Fibroblast of peridontal ligament (primary cell): ENCODE measurements at regions not wholly inside any gene's neighbourhood (a gene's known extent, or its start where the extent isn't known, plus 50 kb on each side); places are given as distances from the start of the nearest gene placed in this dataset.
"Not testable (repeated sequence)": the region's sequence is repeated elsewhere in the genome, so short reads cannot be mapped to it uniquely, and the experiment has no call there.

Experiments
- DNase-seq: peaks from one replicate; pipeline ENCODE4 v3.0.0-alpha.2; 2010; ENCODE audit errors: extremely low read depth

GRCh38 chr7:156590212-156590611 is 50.4 kb upstream of the RNF32 start:
- no peak for DNase-seq

DNA sequence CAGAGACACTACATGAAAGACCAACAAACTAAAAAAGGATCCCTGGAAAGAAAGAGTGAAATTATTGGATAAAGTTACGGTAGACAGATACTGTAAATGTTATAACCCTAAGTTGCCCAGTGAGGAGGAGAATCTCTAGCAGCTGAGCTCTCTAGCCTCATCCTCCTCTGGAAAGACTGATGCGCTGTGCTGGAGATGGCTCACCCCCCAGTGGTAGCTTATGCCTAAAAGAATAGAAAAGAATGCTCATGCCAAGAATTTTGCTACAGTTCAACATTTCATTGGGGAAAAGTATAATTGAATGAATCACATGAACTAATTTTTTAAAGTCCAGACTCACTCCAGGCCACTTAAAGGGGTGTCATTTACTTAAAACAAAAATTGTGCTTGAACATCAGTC is 50.8 kb upstream of the RNF32 start:
- no peak for DNase-seq

GRCh38 chr7:156585926-156586325 is 54.6 kb upstream of the RNF32 start:
- DNase-seq, result no peak

GRCh38 chr7:156585025-156585648 is 55.4 kb upstream of the RNF32 start:
- no peak for DNase-seq

DNA sequence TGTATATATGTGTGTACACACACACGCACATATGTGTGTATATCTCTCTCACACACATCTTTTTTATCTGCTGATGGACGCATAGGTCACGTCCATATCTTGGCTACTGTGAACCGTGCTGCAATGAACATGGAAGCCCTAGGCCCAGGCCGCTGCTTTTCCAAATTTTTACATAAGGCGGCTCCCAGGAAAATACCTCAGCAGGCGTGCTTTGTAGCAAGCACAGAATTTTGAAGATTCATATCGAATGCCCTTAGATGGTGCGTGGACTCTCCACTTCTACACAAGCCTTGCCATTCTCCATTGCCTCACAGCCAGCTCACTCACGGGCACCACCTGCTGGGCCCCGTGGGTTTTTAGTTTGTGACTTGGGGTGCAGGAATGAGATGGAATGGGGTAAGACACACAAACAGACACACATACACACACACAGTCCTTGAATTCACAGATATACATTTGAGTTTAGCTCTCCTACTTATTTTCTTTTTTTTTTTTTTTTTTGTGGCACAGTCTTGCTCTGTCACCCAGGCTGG is 57.9 kb upstream of the RNF32 start:
- DNase-seq, result no peak

DNA sequence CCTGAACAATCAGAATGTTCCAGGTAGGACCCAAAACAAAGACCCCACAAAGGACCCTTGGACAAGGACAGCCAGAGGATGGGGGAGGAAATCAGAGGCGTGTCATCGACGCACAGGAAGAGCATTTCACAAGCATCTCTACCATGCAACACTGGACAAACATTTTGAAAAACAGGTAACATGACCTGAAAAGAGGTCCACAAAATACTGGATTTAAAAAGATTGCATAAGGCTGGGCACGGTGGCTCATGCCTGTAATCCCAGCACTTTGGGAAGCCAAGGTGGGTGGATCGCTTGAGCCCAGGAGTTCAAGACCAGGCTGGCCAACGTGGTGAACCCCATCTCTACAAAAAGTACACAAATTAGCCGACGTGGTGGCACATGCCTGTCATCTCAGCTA is 60.5 kb upstream of the RNF32 start:
- DNase-seq, result no peak

- DNase-seq, result no peak
These were observed 61.0 kb upstream of the RNF32 start for GRCh38 chr7:156579566-156579965.

GRCh38 chr7:156578978-156579430 is 61.6 kb upstream of the RNF32 start:
- DNase-seq, result no peak

DNA sequence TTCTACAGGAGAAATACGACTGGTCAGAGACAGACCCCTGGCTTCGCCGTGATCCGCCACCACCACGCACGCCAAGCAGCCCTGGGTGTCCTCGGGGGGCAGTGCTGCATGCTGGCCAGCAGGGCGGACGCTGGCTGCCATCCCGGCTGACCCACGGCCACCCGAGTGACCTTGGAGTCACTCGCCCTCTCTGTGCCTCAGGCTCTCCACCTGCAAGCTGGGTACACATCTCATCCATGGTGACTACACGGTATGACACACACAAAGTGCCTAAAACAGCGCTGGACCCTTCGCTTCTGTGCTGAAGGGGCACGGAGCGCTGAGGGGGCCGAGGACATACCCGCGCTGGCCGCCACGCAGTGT is 62.0 kb upstream of the RNF32 start:
- no peak for DNase-seq

DNA sequence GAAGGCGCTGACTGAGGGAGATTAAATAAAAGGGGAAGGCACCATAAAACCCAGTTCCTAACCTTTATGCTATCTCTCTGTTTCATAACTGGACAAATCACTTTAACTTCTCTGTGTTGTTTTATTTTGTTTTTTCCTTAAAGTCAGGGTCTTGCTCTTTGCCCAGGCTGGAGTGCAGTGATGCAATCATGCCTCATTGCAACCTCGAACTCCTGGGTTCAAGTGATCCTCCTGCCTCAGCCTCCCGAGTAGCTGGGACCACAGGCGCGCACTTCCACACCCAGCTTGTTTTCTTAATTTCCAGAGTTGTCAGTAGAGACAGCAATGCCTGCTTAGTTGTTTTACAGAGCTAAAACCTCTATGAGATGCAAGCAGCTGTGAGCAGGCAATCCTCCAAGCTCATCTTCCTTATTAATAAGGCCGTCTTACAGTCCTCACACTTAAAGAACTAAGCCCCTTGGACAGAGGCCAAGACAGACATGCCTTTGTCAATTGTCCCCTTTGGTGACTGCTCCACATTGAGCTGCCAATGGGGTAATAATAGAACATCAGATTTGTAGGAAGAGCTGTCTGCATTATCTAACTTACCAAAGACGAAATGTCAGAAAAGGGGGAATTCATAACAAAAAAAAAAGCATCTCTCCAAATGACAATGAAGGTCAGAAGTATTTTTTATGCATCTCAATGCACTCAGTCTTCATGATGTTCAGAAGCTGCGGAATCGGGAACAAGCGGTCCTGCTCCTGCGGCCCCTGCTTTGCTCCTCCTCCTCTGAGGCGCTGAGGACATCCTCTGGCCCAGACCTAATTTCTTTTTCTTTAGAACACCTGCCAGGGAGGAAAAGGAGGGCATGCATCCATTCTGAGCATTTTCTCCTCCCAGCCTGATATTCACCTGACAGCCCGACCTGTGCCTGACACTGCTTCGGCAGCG is 62.7 kb upstream of the RNF32 start:
- no peak for DNase-seq

GRCh38 chr7:156576216-156577058 is 64.1 kb upstream of the RNF32 start:
- no peak for DNase-seq

- DNase-seq, result no peak
These were observed 72.3 kb upstream of the RNF32 start for GRCh38 chr7:156568258-156568657.

DNA sequence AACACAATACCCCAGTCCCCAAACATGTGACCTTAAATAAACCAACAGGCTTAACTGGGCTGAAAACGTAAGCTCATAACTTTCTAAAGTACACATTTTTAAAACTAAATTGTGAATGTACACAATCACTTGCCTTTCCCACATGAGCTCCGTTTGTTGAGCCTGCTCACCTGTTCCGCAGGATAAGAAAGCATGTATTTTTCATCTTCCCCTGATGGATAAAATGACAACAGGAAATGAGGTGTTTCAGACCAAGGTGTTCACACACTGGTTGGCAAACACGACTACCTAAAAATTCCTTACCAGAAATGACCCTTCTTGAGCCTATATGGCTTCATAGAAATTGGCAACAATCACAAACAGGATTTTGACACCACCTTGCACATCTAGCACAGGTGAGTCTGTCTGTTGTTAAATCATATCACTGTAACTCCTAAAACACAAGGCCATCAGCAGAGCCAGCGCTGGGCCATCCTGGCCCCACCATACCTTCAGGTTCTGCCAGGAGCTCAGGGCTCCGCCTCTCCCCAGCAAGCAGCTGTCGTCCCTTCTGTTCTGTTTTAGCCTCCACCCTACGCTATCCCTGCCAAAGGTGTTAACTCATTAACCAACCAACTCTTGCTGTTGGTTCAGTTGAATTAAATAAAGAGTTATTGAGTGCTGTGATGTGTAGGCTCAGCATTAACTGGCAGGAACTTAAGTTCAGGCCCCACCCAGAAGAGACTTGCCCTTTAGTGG is 73.6 kb upstream of the RNF32 start:
- no peak for DNase-seq

- DNase-seq, result not testable (repeated sequence)
These were observed 75.6 kb upstream of the RNF32 start for GRCh38 chr7:156565002-156565401.

- DNase-seq, result no peak
These were observed 79.9 kb upstream of the RNF32 start for GRCh38 chr7:156560696-156561095.

- no peak for DNase-seq
These were observed 80.5 kb upstream of the RNF32 start for GRCh38 chr7:156560075-156560474.

- no peak for DNase-seq
These were observed 81.6 kb upstream of the RNF32 start for GRCh38 chr7:156559001-156559400.

DNA sequence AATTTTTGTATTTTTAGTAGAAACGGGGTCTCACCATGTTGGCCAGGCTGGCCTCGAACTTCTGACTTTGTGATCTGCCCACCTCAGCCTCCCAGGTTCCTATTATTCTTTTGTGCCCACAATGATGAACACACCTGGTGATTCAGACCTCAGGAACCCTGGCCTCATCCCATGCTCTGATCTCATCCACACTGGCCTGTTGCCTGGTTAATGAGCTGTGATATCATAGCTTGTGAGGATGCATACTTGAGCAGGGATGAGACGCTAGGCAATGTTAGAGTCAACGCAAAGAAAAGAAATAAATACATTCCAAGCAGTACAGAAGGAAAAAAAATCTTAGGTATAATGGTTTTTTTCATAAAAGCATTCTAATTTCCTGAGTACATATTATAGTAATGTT is 82.4 kb upstream of the RNF32 start:
- DNase-seq, result no peak

- DNase-seq, result no peak
These were observed 84.5 kb upstream of the RNF32 start for GRCh38 chr7:156556083-156556482.

- DNase-seq, result no peak
These were observed 86.1 kb upstream of the RNF32 start for GRCh38 chr7:156554488-156554887.

DNA sequence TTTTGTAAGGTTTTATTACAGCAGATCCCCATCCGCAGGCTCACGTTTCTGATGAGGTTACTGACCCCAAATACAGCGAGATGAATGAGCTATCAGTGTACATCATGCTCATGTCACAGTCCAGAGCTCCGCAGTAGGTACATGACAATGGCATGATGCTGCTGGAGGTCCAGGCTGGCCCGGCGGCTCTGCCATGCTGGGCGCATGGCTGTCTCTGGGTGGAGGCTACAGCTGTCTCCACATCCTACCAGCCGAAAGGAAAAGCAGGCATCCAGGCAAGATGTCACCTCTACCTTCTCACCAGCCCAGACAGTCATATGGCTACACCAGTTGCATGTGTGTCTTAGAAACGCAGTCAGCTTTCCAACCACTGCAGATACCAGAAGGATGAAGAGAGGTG is 90.9 kb upstream of the RNF32 start:
- DNase-seq, result no peak
